Osteoblast (primary cell): ENCODE measurements at regions not wholly inside any gene's neighbourhood (a gene's known extent, or its start where the extent isn't known, plus 50 kb on each side); places are given as distances from the start of the nearest gene placed in this dataset.

Experiments
- DNase-seq: peaks from one replicate; pipeline ENCODE4 v3.0.0; 2011; ENCODE audit warnings: low spot score, mixed read lengths; ENCODE audit not compliant: insufficient read length; ENCODE audit errors: missing footprints
- H2AFZ ChIP-seq: 2 replicates; pipeline ENCODE4 v1.6.0; 2011; ENCODE audit warnings: mild to moderate bottlenecking, low read length
- H3K27ac ChIP-seq: 2 replicates; pipeline ENCODE4 v1.5.1; 2011; ENCODE audit warnings: mild to moderate bottlenecking, low read depth, low read length, moderate library complexity
- H3K27me3 ChIP-seq: 2 replicates; pipeline ENCODE4 v1.6.0; 2012; ENCODE audit warnings: mild to moderate bottlenecking, control low read depth, inconsistent platforms, low read length, moderate library complexity; ENCODE audit not compliant: insufficient read depth
- H3K36me3 ChIP-seq: 2 replicates; pipeline ENCODE4 v1.5.1; 2011; ENCODE audit warnings: mild to moderate bottlenecking, low read length, control low read depth, moderate library complexity; ENCODE audit not compliant: insufficient read depth
- H3K4me1 ChIP-seq: 2 replicates; pipeline ENCODE4 v1.5.1; 2011; ENCODE audit warnings: mild to moderate bottlenecking, low read length, control low read depth, moderate library complexity; ENCODE audit not compliant: insufficient read depth
- H3K4me2 ChIP-seq: 2 replicates; pipeline ENCODE4 v1.6.0; 2011; ENCODE audit warnings: mild to moderate bottlenecking, low read length; ENCODE audit not compliant: insufficient read depth
- H3K4me3 ChIP-seq: fragments of 200-600 bp; sonication (generic); 3 replicates; pipeline ENCODE4 v1.5.1; 2012; ENCODE audit warnings: mild to moderate bottlenecking, low read length, inconsistent platforms; ENCODE audit not compliant: insufficient read depth
- H3K79me2 ChIP-seq: 2 replicates; pipeline ENCODE4 v1.6.0; 2012; ENCODE audit warnings: mild to moderate bottlenecking, low read length, control low read depth, inconsistent platforms; ENCODE audit not compliant: insufficient read depth
- H3K9me3 ChIP-seq: 2 replicates; pipeline ENCODE4 v1.5.1; 2011; ENCODE audit warnings: low read depth, low read length, control low read depth
- H4K20me1 ChIP-seq: 2 replicates; pipeline ENCODE4 v1.6.0; 2012; ENCODE audit warnings: mild to moderate bottlenecking, low read length, control low read depth; ENCODE audit not compliant: insufficient read depth
- CTCF ChIP-seq: IDR thresholded peaks from 2 replicates; pipeline ENCODE4 v1.5.1; 2011; ENCODE audit warnings: mild to moderate bottlenecking, low read depth, low read length, moderate library complexity; ENCODE audit errors: extremely low read depth

- no peak overlapping the region for H3K27ac ChIP-seq
- H3K4me2 ChIP-seq, result no peak overlapping the region
- H3K4me1 ChIP-seq, result no peaks in the 10 kb centered on the region
- DNase-seq, result no peak
- no peak overlapping the region for H2AFZ ChIP-seq
- H3K79me2 ChIP-seq, result no peaks in the 10 kb centered on the region
- no peaks in the 10 kb centered on the region for H3K36me3 ChIP-seq
- no peaks in the 10 kb centered on the region for H4K20me1 ChIP-seq
- TF ChIP-seq CTCF, result no peak
- no peaks in the 10 kb centered on the region for H3K9me3 ChIP-seq
- no peak overlapping the region for H3K4me3 ChIP-seq
- peaks cover 26% of the 10 kb centered on the region for H3K27me3 ChIP-seq
Observed at GRCh38 chr4:77232653-77233052, 75.6 kb downstream of the CCNG2 start.

GRCh38 chr4:77235289-77235854 lies 78.4 kb downstream of the CCNG2 start:
- Histone ChIP-seq H3K27ac (no peak overlapping the region), H3K79me2 (no peaks in the 10 kb centered on the region), H4K20me1 (no peaks in the 10 kb centered on the region), H2AFZ (no peak overlapping the region), H3K4me1 (no peaks in the 10 kb centered on the region), H3K9me3 (no peaks in the 10 kb centered on the region), H3K36me3 (no peaks in the 10 kb centered on the region), H3K4me3 (no peak overlapping the region), H3K4me2 (no peak overlapping the region), H3K27me3 (peaks cover 45% of the 10 kb centered on the region)
- DNase-seq, result no peak
- no peak for TF ChIP-seq CTCF

- DNase-seq, result no peak
- H3K79me2 ChIP-seq, result no peaks in the 10 kb centered on the region
- no peak for TF ChIP-seq CTCF
- no peak overlapping the region for H3K4me2 ChIP-seq
- H2AFZ ChIP-seq, result no peak overlapping the region
- no peak overlapping the region for H3K27ac ChIP-seq
- H3K4me1 ChIP-seq, result no peaks in the 10 kb centered on the region
- no peaks in the 10 kb centered on the region for H3K36me3 ChIP-seq
- no peaks in the 10 kb centered on the region for H3K9me3 ChIP-seq
- H3K27me3 ChIP-seq, result peaks cover 58% of the 10 kb centered on the region
- no peak overlapping the region for H3K4me3 ChIP-seq
- H4K20me1 ChIP-seq, result no peaks in the 10 kb centered on the region
Observed at GRCh38 chr4:77236806-77237205, 79.8 kb downstream of the CCNG2 start.

- Histone ChIP-seq H3K9me3 (no peaks in the 10 kb centered on the region), H3K4me1 (no peaks in the 10 kb centered on the region), H3K27me3 (peaks cover 66% of the 10 kb centered on the region), H2AFZ (no peak overlapping the region), H4K20me1 (no peaks in the 10 kb centered on the region), H3K27ac (no peak overlapping the region), H3K79me2 (no peaks in the 10 kb centered on the region), H3K4me2 (no peak overlapping the region), H3K4me3 (no peak overlapping the region), H3K36me3 (no peaks in the 10 kb centered on the region)
- TF ChIP-seq CTCF, result peak; percentile 86
- peak; percentile 59 for DNase-seq
Observed at GRCh38 chr4:77240469-77241066, 83.6 kb downstream of the CCNG2 start.
